Activated B cell treated with CpG ODN at 0.5 μM for 24 hours (primary cell): ENCODE measurements at regions not wholly inside any gene's neighbourhood (a gene's known extent, or its start where the extent isn't known, plus 50 kb on each side); places are given as distances from the start of the nearest gene placed in this dataset.

ENCODE experiments used
- ATAC-seq: fragments of 200-7000 bp; cut with Tn5 transposase; one replicate; pipeline ENCODE4 v1.10.0; 2021; ENCODE audit warnings: low read depth, mild to moderate bottlenecking, moderate library complexity
- CTCF ChIA-PET: fragments of 350-600 bp; sonication (Branson Sonifier 250); formaldehyde crosslinking; loops from one replicate; lab custom pipeline; 2021; ENCODE audit warnings: antibody characterized with exemption; lab: Charles Lee
- POLR2A ChIA-PET: fragments of 350-600 bp; sonication (Branson Sonifier 250); formaldehyde crosslinking; loops from one replicate; lab custom pipeline; 2021; ENCODE audit warnings: antibody characterized with exemption; lab: Charles Lee
- DNase-seq: peaks from one replicate; pipeline ENCODE4 v3.0.0; 2022
- H3K27ac Mint-ChIP-seq: one replicate; pipeline ENCODE4 v1.8.0; 2020; ENCODE audit warnings: mixed read lengths
- H3K27me3 Mint-ChIP-seq: one replicate; pipeline ENCODE4 v1.8.0; 2021; ENCODE audit warnings: mixed read lengths
- H3K36me3 Mint-ChIP-seq: one replicate; pipeline ENCODE4 v1.8.0; 2021; ENCODE audit warnings: low read depth, mixed read lengths
- H3K4me1 Mint-ChIP-seq: one replicate; pipeline ENCODE4 v1.8.0; 2021; ENCODE audit warnings: mixed read lengths
- H3K4me3 Mint-ChIP-seq: one replicate; pipeline ENCODE4 v1.8.0; 2020; ENCODE audit warnings: mild to moderate bottlenecking, mixed read lengths
- H3K9me3 Mint-ChIP-seq: one replicate; pipeline ENCODE4 v1.8.0; 2020; ENCODE audit warnings: mixed read lengths
- CTCF ChIP-seq: fragments of 200-600 bp; IDR thresholded peaks from one replicate; pipeline ENCODE4 v1.8.0; 2022; ENCODE audit warnings: antibody characterized with exemption, mild to moderate bottlenecking
- intact Hi-C: fragments of 100-400 bp; cut with micrococcal nuclease; formaldehyde crosslinking; loops from one replicate; pipeline ENCODE4 v1.15.1; 2024

GRCh38 chr12:91633734-91634357 lies 451.2 kb upstream of the DCN start:
- H3K9me3 Mint-ChIP-seq: peaks cover 4% of the 10 kb centered on the region
- H3K27ac Mint-ChIP-seq: no peak overlapping the region
- H3K27me3 Mint-ChIP-seq: peaks cover 10% of the 10 kb centered on the region
- intact Hi-C loops: no loop called here
- H3K4me1 Mint-ChIP-seq: no peaks in the 10 kb centered on the region
- no peaks in the 10 kb centered on the region for H3K36me3 Mint-ChIP-seq
- ChIA-PET POLR2A (no interaction called here), CTCF (no interaction called here)
- ATAC-seq: no peak
- no peak for TF ChIP-seq CTCF
- no peak overlapping the region for H3K4me3 Mint-ChIP-seq
- no peak for DNase-seq

- Mint-ChIP-seq H3K9me3 (peaks cover 4% of the 10 kb centered on the region), H3K4me1 (no peaks in the 10 kb centered on the region), H3K27ac (no peak overlapping the region), H3K36me3 (no peaks in the 10 kb centered on the region), H3K4me3 (no peak overlapping the region), H3K27me3 (peaks cover 12% of the 10 kb centered on the region)
- no peak for TF ChIP-seq CTCF
- ATAC-seq (no peak), DNase-seq (no peak)
- intact Hi-C loops: no loop called here
- ChIA-PET POLR2A (no interaction called here), CTCF (no interaction called here)
These were observed 450.6 kb upstream of the DCN start for GRCh38 chr12:91633206-91633605.

- ChIA-PET CTCF (no interaction called here), POLR2A (no interaction called here)
- Mint-ChIP-seq H3K36me3 (no peaks in the 10 kb centered on the region), H3K27me3 (peaks cover 13% of the 10 kb centered on the region), H3K4me3 (no peak overlapping the region), H3K9me3 (peaks cover 7% of the 10 kb centered on the region), H3K4me1 (no peaks in the 10 kb centered on the region), H3K27ac (no peak overlapping the region)
- no peak for ATAC-seq
- DNase-seq: no peak
- no peak for TF ChIP-seq CTCF
- intact Hi-C loops: no loop called here
These were observed 449.6 kb upstream of the DCN start for GRCh38 chr12:91632042-91632786.

- ATAC-seq: no peak
- no peak overlapping the region for H3K27ac Mint-ChIP-seq
- no peak overlapping the region for H3K4me3 Mint-ChIP-seq
- POLR2A ChIA-PET: no interaction called here
- intact Hi-C loops: no loop called here
- TF ChIP-seq CTCF: no peak
- CTCF ChIA-PET: no interaction called here
- H3K4me1 Mint-ChIP-seq: no peaks in the 10 kb centered on the region
- no peaks in the 10 kb centered on the region for H3K36me3 Mint-ChIP-seq
- H3K27me3 Mint-ChIP-seq: peaks cover 11% of the 10 kb centered on the region
- DNase-seq: no peak
- H3K9me3 Mint-ChIP-seq: peaks cover 18% of the 10 kb centered on the region
These were observed 448.1 kb upstream of the DCN start for GRCh38 chr12:91630596-91631293.

GRCh38 chr12:91630083-91630482 lies 447.5 kb upstream of the DCN start:
- no peak for DNase-seq
- H3K36me3 Mint-ChIP-seq: no peaks in the 10 kb centered on the region
- H3K27me3 Mint-ChIP-seq: peaks cover 11% of the 10 kb centered on the region
- H3K27ac Mint-ChIP-seq: no peak overlapping the region
- intact Hi-C loops: no loop called here
- TF ChIP-seq CTCF: no peak
- H3K4me3 Mint-ChIP-seq: no peak overlapping the region
- no peak for ATAC-seq
- POLR2A ChIA-PET: no interaction called here
- no peaks in the 10 kb centered on the region for H3K4me1 Mint-ChIP-seq
- H3K9me3 Mint-ChIP-seq: peaks cover 18% of the 10 kb centered on the region
- CTCF ChIA-PET: no interaction called here
